SKM-1 treated with dmso at 0.1 percent for 144 hours (cell line): ENCODE measurements at regions not wholly inside any gene's neighbourhood (a gene's known extent, or its start where the extent isn't known, plus 50 kb on each side); places are given as distances from the start of the nearest gene placed in this dataset.
"Not testable (repeated sequence)": the region's sequence is repeated elsewhere in the genome, so short reads cannot be mapped to it uniquely, and the experiment has no call there.

Source experiments
- DNase-seq: peaks from one replicate; lab custom pipeline; 2025; ENCODE audit not compliant: unreplicated experiment; lab: John Stamatoyannopoulos, UW

DNA sequence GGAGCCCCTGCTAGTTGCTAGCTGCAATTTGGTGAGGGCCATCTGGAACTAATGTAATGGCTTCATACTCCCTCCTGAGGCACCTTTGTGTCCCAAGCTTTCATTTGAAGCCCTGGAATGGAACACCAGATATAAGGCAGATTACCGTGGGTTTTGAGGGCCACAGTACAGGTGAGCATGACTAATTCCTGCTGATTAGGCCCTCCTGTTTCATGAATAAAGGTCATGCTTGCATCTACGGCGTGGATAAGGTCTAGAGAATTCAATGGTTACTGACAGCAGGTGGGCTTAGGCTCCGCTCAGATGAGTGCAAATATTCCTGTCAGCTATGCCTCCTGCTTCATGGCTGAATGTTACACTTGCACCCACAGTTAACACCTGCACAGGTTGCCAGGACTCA is 495.4 kb downstream of the NAP1L3 start:
- no peak for DNase-seq

DNA sequence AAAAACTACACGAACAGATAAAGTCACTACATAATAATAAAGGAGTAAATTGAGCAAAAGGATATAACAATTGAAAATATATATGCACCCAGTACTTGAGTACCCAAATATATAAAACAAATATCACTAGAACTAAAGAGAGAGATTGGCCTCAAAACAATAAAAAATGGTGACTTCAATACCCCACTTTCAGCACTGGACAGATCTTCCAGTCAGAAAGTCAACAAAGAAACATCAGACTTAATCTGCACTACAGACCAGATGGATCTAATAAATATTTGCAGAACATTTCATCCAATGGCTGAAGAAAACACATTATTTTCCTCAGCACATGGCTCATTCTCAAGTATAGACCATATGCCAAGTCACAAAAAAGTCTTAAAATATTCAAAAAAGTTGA is 503.6 kb downstream of the NAP1L3 start:
- no peak for DNase-seq

DNA sequence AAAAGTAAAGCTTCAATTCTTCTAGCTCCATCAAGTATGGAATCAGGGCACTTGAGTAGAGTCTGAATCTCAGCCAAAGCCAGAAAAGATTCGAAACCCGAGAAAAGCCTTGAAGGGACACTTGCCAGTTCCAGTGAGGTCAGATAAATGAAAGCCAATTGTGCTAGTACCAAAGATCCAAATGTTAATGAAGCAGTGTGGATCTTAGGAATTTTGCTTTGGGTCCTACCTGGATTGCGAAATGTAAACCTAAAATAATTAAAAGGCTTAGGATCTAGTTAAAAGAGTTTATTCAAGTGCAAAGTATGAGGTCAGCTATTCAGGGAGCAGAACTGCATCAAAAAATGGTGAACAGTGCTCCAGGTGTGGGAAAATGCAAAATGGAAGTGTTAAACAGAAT is 552.6 kb downstream of the NAP1L3 start:
- no peak for DNase-seq

DNA sequence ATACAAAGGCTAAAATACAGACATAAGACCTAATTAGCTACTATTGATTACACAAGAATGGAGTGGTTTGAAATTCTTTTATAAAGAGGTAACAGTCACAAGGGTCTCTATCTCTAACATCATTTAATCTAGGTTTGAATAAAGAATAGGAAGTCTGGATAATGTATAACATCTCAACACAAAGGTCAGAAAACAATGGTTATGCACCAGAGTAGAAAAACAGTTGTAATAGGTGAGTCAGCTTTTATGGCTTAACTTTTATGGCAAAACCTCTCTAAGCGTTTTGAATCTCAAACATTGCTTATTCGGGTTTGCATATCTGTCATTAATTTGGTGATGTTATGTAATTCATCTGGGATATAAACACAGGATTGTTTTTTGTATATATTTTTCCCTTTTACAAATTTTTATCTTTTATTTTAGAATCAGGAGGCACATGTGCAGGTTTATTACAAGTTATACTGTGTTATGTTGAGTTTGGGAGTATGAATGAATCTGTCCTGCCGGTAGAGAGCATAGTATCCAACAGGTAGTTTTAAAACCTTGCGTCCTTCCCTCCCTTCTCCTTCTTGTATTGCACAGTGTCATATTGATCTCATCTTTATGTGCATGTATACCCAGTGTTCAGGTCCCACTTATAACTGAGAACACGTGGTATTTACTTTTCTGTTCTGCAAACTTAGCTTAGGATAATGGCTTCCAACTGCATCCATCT is 569.9 kb downstream of the NAP1L3 start:
- DNase-seq = not testable (repeated sequence)

DNA sequence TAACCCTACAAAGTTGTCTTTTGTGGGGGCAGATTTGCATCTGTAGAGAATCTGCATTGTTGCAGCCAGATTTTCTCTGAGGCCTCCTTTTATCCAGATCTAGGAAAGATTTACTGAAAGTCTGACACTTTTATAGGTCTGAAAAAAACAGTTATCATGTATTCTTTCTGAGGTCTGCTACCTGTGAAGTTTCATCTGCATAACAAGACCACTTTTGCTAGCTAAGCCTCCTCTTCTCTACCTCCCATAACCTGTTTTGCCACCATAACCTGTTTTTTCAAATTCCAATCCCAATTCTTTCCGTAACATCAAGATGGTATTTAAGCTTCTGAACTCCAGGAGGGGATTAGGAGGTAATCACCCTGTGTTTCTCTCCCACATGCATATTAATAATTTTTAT is 577.8 kb downstream of the NAP1L3 start:
- DNase-seq = not testable (repeated sequence)

DNA sequence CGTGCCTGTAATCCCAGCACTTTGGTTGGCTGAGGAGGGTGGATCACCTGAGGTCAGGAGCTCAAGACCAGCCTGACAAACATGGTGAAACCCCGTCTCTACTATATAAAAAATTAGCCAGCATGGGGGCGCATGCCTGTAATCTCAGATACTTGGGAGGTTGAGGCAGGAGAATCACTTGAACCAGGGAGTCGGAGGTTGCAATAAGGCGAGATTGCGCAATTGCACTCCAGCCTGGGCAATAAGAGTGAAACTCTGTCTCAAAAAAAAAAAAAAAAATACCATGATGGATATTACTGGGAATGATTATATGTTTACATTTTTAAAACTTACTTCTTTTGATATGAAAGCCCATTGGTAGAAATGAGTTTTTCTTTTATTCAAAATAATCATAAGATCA is 594.5 kb downstream of the NAP1L3 start:
- DNase-seq = not testable (repeated sequence)

DNA sequence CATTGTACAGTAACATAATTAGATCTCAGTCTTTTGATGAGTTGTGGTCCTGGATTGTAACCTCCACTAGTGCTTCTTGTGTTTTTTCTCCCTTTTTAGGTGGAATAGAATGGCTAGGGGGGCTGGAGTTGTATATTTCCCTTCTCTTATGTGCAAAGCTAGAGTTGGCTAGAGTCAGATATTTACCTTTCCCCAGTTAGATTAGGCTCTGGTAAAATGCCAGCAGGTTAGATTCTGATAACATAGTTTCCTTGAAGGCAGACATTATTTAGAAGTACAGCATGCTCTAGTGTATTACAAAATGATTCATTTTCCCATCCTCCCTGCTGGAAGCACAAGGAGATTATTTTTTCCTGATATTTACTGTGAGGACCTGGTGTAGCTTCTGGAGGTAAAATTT is 618.1 kb downstream of the NAP1L3 start:
- DNase-seq = not testable (repeated sequence)

DNA sequence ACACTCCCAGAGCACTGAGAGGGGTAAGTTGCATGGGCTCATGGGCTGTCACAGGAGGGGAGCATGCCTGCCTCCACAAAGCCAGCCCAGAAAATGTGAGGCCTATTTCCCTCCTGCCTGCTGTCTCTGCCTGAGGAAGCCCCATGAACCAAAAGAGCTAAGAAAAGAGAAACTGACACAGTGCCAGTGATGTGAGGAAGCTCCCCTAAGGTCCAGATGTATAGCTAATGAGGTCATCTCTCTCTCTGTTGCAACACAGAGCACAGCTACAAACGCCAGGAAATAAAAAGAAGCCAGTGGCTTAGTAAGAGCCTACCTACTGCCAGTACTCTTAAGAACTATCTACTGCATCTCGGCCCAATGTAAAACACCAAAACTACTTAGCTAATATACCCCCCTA is 653.5 kb downstream of the NAP1L3 start:
- peak; percentile 6 for DNase-seq

DNA sequence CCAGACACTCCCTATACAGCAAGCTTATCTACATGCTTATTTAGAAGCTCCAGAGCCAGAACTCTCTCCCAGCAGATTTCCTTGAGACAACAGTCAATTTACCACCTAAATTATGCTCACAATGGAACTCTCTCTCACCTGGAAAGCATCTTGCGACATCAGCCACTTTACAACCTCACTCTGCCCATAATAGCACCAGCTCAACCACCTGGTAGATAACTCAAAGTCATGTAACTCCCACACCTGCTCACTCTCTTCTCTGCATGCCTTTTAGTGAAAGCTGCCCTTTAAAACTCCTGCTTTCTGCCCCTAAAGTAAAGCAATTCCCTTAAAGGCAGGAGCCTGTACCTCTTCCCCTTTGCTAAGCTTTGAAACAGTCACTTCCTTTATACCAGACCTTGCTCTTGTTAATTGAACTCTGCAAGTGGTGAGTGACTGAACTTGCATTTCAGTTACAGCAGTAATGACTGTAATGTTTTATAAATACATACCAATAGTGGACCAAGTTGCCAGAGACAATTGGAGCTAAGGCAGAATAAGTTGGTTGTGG is 658.8 kb downstream of the NAP1L3 start:
- not testable (repeated sequence) for DNase-seq
